ENCODE measurements at regions not wholly inside any gene's neighbourhood (a gene's known extent, or its start where the extent isn't known, plus 50 kb on each side); places are given as distances from the start of the nearest gene placed in this dataset.
"Not testable (repeated sequence)": the region's sequence is repeated elsewhere in the genome, so short reads cannot be mapped to it uniquely, and the experiment has no call there.

DNA sequence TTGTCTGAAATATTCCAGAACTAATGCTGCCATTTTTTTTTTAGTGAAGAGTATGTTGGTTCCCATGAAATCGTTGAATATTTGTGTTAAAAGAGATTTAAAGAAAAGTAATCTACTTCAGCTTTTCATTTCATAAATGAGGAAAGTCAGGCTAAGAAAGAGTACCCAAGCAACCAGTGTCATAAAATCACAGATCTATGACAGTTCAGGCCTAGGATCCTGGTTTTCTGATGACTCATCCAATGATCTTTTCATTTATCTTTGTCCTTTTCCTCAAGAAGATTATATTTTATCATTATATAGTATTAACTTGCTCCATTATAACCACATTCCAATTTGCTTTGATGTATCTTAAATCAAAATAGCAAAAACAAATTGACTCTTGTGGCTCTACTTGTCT is 139.4 kb upstream of the HCCS start:
- DNase-seq: no peak

- DNase-seq: peak; percentile 58
Observed at GRCh38 chrX:10972706-10973105, 138.4 kb upstream of the HCCS start.

DNA sequence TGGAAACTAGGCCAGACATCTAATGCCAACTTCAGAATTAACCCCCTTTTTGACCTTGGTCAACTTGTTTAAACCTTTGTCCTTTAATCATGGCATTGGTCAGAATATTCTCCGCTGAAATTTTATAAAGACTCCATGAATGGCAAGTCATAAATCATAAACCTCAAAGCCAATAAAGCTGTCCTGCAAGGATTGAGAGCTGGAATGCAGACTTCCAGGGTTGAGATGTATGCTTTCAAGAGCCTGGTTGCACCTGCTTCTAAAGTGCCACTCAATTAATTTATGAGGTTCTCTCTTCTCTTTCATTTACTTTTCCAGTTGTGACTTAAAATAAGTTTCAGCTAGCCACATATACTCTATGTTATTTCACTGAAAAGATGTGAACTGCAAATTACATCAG is 136.2 kb upstream of the HCCS start:
- DNase-seq: no peak

- no peak for DNase-seq
Observed at GRCh38 chrX:10979956-10980355, 131.2 kb upstream of the HCCS start.

DNA sequence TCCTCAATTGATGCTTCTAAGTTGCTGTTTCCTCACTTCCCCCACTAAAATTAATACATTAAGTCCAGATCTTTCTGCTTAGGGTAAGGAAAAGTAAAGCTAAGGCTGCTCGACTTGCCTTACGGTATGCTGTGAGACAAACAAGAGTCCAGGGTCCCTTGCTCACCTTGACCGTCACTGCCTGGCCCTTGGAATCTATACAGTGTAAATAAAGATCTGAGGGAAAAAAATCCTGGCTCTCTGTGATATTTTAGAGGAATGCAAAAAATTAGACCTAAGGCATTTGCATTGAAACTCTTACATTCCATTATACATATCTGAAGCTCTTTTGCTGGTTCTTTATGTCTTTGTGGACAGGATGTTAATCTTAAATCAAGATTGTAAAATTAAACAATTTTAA is 129.6 kb upstream of the HCCS start:
- DNase-seq: no peak

GRCh38 chrX:10983526-10983925 is 127.6 kb upstream of the HCCS start:
- no peak for DNase-seq

- no peak for DNase-seq
Observed at GRCh38 chrX:10984213-10984612, 126.9 kb upstream of the HCCS start.

GRCh38 chrX:10986616-10987015 is 124.5 kb upstream of the HCCS start:
- no peak for DNase-seq

GRCh38 chrX:10988653-10989052 is 122.5 kb upstream of the HCCS start:
- DNase-seq: no peak

GRCh38 chrX:10989386-10989785 is 121.7 kb upstream of the HCCS start:
- DNase-seq: no peak

- DNase-seq: no peak
Observed at GRCh38 chrX:10990418-10990817, 120.7 kb upstream of the HCCS start.

DNA sequence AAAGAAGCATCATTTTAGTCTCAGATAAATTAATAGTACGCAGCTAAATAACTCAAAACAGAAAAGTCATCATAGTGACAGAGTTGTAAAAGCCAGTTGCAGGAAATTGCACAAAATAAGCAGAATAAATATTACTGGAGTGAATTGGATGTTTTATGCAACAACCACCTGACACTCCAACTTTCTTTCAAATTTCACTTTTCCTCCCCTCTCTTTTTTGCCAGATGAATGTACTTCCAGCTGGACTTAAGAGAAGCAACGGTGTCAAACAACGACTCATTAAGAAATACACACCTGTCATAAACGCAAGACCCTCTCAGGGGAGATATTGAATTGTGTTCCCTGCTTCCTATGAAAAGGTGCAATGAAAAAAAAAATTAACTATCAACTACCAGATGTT is 120.2 kb upstream of the HCCS start:
- DNase-seq: peak; percentile 52

DNA sequence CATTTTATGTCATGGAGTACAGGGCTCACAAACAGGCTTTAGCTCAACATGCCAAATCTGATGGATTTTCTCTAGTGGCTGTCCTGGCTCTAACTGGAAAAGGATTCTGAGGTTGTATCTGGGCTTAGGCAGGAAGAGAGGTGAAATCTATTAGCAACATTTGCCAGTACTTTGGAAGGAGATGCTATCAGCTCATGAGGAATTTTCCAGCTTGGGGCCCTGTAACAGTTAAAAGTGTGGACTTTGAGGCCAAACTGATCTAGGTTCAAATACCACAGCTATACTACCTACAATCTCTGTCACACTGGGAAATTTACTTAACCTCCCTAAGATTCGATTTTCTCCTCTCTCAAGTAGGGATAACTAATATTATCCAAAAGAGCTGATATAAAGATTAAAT is 119.0 kb upstream of the HCCS start:
- DNase-seq: no peak

DNA sequence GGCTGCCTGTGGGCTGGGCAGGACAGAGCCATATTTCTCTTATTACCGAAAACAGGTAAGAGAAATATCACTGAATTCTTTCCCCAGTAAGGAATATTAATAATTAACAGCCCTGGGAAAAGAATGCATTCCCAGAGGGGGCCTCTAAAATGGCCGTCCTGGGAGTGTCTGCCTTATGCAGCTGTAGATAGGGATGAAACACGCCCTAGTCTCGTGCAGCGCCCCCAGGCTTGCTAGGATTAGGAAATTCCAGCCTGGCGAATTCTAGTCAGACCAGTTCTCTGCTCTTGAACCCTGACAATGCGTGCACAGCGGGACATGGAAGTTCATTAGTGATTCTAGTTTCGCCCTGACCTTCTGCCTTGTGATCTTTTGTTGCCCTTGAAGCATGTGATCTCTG is 104.1 kb upstream of the HCCS start:
- not testable (repeated sequence) for DNase-seq

GRCh38 chrX:11010476-11010875 is 100.7 kb upstream of the HCCS start:
- DNase-seq: no peak

DNA sequence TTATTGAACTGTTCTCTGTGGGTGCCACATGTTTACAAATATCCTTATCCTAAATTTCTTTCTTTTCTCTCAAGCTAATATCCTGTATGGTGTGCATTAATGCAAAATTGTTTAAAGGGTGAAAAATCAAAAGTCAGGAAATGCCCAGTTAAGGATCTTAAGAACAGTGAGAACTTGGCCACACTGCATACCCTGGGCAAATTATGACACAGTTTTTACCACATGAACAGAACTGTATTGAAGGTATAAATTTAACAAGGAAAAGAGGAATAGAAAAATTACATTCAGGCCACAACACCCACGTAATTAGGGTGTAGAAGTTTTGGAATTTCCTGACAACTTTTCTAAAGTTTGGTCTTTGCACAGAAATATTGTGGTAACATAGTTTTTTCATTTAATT is 94.4 kb upstream of the HCCS start:
- DNase-seq: no peak

GRCh38 chrX:11022588-11022987 is 88.5 kb upstream of the HCCS start:
- not testable (repeated sequence) for DNase-seq

GRCh38 chrX:11039926-11040325 is 71.2 kb upstream of the HCCS start:
- no peak for DNase-seq

DNA sequence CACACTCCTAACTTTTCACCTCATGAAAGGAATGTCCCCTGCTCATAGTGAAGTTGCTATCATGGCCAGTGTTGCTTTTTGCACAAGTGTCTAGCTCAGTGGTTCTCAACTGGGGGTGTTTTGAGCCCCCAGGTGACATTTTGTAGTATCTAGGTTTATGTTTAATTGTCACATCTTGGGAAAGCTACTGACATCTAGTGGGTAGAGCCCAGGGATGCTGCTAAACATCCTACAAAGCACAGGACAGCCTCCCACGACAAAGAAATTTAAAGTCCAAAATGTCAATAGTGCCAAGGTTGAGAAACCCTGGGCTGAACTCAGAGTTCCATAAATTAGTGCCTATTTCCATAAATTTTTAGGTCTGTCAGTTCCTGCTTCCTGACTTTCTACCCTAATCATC is 70.7 kb upstream of the HCCS start:
- no peak for DNase-seq

DNA sequence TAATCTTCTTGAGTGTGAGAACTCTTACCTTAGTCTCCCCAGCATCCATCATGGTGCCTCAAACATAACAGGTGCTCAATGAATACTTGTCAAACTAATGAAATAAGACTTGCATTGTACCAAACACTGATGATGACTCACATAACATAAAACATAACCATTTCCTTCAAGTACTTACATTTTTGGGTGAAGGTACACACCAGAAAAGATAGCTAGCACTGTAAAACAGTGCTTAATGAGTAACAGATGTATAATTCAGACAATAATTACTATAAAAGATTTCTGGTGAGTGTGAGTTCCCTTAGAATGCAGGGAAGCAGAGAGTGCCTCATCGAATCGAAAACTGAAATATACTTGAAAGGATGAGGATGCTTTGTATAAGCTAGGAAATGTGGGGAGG is 70.1 kb upstream of the HCCS start:
- no peak for DNase-seq

DNA sequence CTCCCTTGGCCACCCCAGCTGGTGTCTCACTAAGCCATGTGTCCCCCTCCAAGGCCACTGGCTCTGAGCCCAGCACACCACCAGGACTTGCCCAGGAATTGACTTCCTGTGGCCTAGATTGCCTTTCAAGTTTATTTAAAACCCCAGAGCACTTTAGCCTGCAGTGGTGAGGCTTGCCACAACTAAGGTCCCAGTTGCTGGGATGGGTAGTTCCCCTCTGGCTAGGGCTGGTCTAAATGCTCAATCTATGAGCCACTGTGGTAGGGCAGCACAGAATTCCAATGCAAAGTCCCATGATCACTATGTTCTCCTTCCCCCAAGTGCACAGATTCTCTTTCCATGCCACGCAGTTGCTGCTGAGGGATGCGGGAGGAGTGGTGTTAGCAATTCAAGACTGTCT is 61.1 kb upstream of the HCCS start:
- no peak for DNase-seq

DNA sequence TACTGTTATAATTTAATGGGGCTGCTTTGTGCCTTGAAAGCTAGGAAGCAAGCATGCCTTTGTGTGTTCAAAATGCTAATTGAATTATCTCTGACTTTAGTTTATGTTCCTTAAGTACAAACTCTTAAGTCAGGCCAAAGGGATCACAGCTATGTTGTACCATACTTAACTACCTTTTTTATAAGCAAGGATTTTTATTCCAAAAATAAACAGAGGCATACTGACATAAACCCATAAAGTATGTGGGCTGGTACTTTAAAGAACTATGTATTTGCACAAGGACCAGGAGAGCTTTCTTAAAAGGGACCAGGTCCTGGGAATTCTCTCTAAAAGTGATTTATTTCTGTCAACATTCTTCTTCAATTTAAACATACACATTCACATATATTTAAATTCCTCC is 57.8 kb upstream of the HCCS start:
- DNase-seq: no peak

- DNase-seq: no peak
Observed at GRCh38 chrX:11056322-11057176, 54.6 kb upstream of the HCCS start.

GRCh38 chrX:11059933-11060332 is 51.2 kb upstream of the HCCS start:
- no peak for DNase-seq

Measured in tongue (tissue), 1 donor.